ENCODE measurements at regions not wholly inside any gene's neighbourhood (a gene's known extent, or its start where the extent isn't known, plus 50 kb on each side); places are given as distances from the start of the nearest gene placed in this dataset.
"Not testable (repeated sequence)": the region's sequence is repeated elsewhere in the genome, so short reads cannot be mapped to it uniquely, and the experiment has no call there.

DNA sequence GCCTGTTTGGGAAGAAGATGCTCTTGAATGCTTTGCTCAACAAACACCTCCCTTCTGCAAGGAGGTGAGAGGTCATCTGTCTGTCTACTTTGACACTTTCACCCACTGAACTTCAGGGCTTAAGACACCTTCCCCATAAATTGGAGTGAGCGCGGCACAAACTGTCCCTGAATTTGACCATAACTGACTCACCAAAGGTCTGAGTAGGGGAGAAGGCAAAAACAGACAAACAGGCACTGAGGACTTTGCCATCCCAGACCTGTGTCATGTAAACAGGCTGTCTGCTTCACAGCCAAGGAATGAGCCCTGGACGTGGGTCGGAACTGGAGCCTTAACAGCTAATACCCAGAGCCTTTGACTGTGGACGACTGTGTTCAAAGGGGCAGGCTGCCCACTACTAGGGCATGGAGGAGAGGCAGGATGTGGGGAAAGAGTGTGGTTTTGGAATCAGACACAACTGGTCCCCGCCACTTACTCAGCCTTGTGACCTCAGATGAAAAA lies 320.9 kb upstream of the KLF4 start:
- DNase-seq (ENCODE audit: low read depth in 4 of 4, low spot score in 2 of 4), result no peak

- no peak for DNase-seq (ENCODE audit: low read depth in 4 of 4, low spot score in 2 of 4)
Observed at GRCh38 chr9:107809871-107810460, 320.4 kb upstream of the KLF4 start.

DNA sequence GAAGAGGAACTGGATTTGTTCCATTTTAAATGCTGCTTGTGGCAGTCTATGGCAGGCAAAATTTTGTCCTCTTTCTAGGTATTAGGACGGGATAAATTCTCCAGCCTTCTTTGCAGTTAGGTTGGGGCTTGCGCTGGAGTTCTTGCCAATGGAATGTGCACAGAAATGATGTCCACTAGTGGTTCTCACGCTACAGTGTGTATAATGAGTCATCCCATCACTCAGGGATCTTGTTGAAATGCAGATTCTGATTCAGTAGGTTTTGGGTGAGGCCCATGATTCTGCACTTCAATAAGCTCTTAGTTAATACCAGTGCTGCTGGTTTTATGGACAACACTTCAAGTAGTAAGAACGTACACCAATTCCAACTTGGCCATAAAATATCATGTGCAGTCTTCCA lies 317.6 kb upstream of the KLF4 start:
- DNase-seq (ENCODE audit: low read depth in 4 of 4, low spot score in 2 of 4), result no peak

DNA sequence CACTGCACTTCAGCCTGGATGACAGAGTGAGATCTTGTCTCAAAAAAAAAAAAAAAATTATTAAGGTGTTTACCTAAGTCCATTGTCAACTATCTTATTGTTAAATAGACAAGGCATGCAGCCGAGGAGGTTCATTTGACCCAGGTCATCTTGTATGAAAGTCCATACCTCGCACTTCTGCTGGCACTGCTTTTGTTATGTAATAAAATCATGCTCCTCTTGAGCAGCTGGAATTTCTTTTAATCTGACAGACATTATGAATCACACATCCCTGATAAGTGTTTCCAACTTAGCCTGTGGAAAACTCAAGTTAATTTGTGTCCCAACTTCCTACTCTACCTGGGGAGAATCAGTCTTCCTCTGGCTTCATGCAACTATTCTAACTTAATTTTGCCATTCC lies 315.6 kb upstream of the KLF4 start:
- no peak for DNase-seq (ENCODE audit: low read depth in 4 of 4, low spot score in 2 of 4)

DNA sequence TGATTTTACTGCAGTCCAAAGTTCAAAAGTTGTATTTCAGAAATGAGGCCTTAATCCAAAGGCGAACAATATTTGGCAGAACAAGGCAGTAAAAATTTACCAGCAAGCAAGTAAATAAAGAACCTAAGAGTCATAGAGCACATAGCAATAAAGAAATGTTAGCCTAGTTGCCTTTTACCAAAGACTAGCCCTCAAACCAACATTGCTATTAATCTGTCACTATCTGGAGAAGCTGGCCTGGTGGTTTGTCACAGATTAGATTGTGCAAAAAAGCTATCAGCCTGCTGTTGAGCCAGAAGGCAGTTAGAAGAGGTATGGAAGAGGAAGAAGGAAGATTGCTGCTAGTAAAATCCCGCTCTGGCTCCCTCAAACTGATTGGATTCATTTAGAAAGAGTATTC lies 304.7 kb upstream of the KLF4 start:
- DNase-seq (ENCODE audit: low read depth in 4 of 4, low spot score in 2 of 4), result no peak

DNA sequence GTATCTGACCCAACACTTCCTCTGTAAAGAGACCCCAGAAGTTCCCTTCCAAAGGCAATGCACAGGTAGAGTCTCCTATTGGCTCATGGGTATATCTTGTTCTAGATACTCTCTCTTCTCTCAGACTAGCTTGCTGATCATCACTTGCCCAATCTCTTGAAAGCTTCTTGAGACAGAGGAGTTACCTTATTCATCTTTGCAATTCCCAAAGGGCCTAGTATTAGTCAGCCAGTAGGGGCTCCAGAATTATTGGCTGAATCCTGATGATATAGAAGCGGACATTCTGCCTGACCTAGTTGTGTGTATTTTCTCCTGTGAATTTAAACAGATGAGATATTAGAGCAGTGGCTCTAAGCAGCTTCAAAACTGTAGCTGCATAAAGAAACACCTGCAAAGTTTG lies 304.0 kb upstream of the KLF4 start:
- DNase-seq (ENCODE audit: low read depth in 4 of 4, low spot score in 2 of 4), result no peak

DNA sequence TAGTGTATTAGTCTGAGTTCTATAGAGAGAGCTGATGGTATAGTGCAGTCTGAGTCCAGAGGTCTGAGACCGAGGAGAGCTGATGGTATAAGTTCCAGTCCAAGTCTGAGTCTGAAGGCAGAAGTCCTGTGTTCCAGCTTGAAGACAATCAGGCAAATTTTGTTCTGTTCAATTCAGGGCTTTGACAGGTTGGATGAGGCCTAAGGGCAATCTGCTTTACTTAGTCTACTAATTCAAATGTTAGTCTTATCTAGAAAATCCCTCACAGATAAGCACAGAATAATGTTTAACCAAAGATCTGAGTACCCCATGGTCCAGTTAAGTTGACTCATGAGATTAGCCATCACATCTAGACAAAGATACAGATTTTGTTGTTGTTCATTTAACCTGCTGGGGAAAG lies 303.0 kb upstream of the KLF4 start:
- no peak for DNase-seq (ENCODE audit: low read depth in 4 of 4, low spot score in 2 of 4)

DNA sequence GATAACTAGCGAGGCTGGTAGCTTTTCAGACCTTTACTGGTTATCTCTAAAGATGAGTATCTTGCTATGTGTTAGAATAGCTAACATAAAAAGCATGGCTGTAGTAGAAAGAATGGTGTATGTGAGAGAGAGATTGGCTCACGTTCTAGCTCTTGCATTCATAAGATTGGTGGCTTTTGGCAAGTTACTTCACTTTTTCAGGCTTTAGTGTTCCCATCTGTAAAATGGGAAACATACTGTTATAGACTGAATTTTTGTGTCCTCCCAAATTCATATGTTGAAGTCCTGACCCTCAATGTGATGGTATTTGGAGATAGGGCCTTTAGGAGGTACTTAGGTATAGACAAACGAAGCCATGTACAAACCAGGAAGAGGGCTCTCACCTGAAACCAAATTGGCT lies 302.4 kb upstream of the KLF4 start:
- DNase-seq (ENCODE audit: low read depth in 4 of 4, low spot score in 2 of 4), result no peak

DNA sequence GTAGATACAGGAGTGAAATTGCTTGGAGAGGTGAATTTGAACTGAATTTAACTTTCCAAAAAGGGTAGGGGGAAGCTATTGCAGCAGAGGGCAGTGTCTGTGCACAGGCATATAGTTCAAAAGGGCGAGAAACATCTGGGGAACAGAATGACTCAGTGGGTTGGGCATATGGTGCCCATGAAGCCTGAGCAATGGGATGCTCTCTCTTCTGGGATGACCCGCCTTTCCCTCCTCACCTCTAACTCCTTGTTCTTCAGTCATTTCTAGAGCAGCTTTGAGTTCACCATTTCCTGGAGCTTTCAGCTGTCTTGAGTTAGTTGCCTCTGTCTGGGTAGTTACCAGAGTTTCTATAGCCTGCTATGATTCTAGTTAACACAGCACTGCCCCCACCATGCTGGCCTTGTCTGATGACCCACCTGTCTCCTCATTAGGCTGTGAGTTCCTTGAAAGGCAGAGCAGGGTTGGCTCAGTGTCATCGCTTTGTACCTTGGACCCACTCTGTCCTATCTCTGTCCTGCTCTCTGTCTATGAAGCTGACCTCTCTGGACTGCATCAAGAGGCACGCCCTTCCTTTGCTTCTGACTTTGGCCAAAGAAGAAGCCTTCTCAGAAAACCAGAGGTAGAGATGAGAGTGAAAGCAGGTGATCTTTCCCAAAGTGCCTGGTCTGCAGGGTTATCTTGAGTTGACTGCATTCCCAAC lies 299.6 kb upstream of the KLF4 start:
- DNase-seq (ENCODE audit: low read depth in 4 of 4, low spot score in 2 of 4), result no peak

DNA sequence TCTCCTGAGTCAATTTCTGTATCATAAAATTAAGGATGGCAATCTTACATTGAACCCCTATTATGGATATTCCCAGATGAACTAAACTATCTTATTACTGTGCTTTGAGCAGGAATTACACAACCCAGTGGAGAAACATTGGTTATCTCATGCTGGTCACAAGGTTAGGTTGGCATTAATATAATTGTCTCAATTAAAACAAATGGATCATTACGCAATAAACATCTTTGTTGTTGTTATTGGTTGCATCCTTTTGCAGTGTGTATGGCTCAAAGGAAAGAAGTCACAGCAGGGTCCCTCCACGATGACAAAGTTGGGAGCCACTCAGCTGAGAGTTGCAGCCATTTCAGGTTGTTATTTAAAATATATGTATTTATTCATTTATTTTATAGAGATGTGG lies 297.0 kb upstream of the KLF4 start:
- DNase-seq (ENCODE audit: low read depth in 4 of 4, low spot score in 2 of 4), result no peak

DNA sequence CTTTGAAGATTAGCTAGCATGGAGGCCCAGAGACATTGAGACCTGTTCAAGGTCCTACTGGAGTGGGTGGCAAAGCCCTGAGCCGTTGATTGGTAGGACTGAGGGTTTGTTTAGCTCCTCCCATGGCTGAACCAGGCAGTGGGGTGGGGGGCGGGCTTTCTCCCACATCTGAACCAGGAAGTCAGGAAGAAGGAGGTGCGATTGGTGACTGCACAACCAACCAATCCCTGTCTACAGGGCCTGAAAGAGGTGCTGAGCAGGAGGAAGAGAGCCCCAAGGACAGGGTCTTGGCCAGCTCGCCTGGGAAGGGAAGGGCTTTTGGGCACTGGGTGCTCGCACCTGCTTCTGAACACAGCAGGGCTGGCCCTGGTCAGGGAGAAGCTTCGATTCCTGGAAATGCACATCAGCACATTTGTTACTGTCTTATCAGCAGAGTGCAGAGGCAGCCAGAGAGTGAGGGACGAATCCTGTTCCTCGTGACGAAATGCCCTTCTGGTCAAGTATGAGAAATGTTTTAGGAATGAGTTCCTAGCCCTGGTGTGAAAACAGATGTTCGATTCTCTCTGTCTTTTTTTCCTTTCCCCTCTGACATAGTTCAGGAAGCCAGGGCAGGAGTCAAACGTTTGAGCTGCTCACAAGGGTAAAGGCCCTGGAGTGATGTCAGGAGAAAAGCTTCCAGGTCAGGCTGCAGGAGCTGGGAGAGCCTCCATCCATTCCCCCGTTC lies 294.8 kb upstream of the KLF4 start:
- DNase-seq (ENCODE audit: low read depth in 4 of 4, low spot score in 2 of 4), result no peak

GRCh38 chr9:107782789-107783188 lies 293.2 kb upstream of the KLF4 start:
- no peak for DNase-seq (ENCODE audit: low read depth in 4 of 4, low spot score in 2 of 4)

GRCh38 chr9:107782381-107782780 lies 292.8 kb upstream of the KLF4 start:
- no peak for DNase-seq (ENCODE audit: low read depth in 4 of 4, low spot score in 2 of 4)

GRCh38 chr9:107780960-107781359 lies 291.4 kb upstream of the KLF4 start:
- DNase-seq (ENCODE audit: low read depth in 4 of 4, low spot score in 2 of 4), result no peak

DNA sequence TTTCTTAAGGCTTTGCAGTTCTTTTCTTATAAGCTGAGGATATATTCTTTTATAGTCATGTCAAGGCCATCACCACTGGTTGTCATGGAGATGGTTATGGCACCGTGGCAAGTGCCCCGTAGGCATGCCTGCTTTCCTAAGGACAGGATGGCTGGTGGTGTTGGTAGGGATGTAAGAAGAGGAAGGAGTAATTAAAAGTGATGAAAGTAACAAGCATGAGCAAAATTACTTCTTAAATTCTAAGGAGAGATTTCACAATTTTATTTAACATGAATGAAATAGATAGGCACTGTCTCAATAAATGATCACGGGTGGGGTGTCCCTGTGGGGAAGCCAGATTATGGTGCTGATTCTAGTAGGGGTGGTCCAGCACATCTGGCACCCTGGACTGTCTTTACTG lies 290.2 kb upstream of the KLF4 start:
- DNase-seq (ENCODE audit: low read depth in 4 of 4, low spot score in 2 of 4), result no peak

GRCh38 chr9:107778661-107779060 lies 289.1 kb upstream of the KLF4 start:
- DNase-seq (ENCODE audit: low read depth in 4 of 4, low spot score in 2 of 4), result no peak

DNA sequence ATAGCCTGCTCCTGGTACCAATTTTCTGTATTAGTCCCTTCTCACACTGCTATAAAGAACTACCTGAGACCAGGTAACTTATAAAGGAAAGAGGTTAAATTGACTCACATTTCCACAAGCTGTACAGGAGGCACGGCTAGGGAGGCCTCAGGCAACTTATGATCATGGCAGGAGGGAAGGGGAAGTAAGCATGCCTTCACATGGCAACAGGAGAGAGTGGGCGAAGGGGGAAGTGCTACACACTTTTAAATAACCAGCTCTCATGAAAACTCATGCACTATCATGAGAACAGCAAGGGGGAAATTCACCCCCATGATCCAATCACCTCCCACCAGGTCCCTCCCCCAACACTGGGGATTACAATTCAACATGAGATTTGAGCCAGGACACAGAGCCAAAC lies 284.5 kb upstream of the KLF4 start:
- DNase-seq (ENCODE audit: low read depth in 4 of 4, low spot score in 2 of 4), result not testable (repeated sequence)

DNA sequence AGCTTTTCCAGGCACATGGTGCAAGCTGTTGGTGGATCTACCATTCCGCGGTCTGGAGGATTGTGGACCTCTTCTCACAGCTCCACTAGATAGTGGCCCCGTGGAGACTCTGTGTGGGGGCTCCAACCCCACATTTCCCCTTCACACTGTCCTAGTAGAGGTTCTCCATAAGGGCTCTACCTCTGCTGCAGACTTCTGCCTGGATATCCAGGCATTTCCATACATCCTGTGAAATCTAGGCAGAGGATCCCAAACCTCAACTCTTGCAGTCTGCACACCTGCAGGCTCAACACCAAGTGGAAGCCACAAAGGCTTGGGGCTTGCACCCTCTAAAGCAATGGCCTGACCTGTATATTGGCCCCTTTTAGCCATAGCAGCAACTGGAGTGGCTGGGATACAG lies 283.4 kb upstream of the KLF4 start:
- no peak for DNase-seq (ENCODE audit: low read depth in 4 of 4, low spot score in 2 of 4)

- no peak for DNase-seq (ENCODE audit: low read depth in 4 of 4, low spot score in 2 of 4)
Observed at GRCh38 chr9:107770716-107771115, 281.1 kb upstream of the KLF4 start.

GRCh38 chr9:107768224-107768623 lies 278.7 kb upstream of the KLF4 start:
- DNase-seq (ENCODE audit: low read depth in 4 of 4, low spot score in 2 of 4), result no peak

GRCh38 chr9:107767711-107768110 lies 278.1 kb upstream of the KLF4 start:
- DNase-seq (ENCODE audit: low read depth in 4 of 4, low spot score in 2 of 4), result no peak

DNA sequence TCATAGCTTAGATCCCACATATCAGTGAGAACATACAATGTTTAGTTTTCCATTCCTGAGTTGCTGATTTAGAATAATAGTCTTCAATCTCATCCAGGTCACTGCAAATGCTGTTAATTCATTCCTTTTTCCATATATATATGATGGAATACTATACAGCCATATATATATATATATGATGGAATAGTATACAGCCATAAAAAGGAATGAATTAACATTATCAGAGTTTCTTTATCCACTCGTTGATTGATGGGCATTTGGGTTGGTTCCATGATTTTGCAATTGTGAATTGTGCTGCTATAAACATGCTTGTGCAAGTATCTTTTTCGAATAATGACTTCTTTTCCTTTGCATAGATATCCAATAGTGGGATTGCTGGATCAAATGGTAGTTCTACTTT lies 273.9 kb upstream of the KLF4 start:
- not testable (repeated sequence) for DNase-seq (ENCODE audit: low read depth in 4 of 4, low spot score in 2 of 4)

Measured in left renal cortex interstitium (tissue), 4 donors.